Upper lobe of left lung (tissue), 4 donors: ENCODE measurements at regions not wholly inside any gene's neighbourhood (a gene's known extent, or its start where the extent isn't known, plus 50 kb on each side); places are given as distances from the start of the nearest gene placed in this dataset.
"Not testable (repeated sequence)": the region's sequence is repeated elsewhere in the genome, so short reads cannot be mapped to it uniquely, and the experiment has no call there.

Source experiments
- POLR2A ChIP-seq, 4 donors: fragments of 450-650 bp; IDR thresholded peaks; one replicate each; pipeline ENCODE4 v1.5.1; 2016 to 2017; ENCODE audit warnings: antibody characterized with exemption in 4 of 4, mild to moderate bottlenecking in 2 of 4
- POLR2AphosphoS5 ChIP-seq, 2 donors: sonication (generic); formaldehyde crosslinking; IDR thresholded peaks; one replicate each; pipeline ENCODE4 v1.5.1; 2017; ENCODE audit warnings: antibody characterized with exemption in 2 of 2
- TF ChIP-seq, protein P1 (sequence below), 6 experiments: fragments of 450-650 bp in 4 of 6; fragments of 200-600 bp in 2 of 6; sonication (generic) in 2 of 6; IDR thresholded peaks; one replicate each; pipeline ENCODE4 v1.5.1; 2016 to 2019; ENCODE audit warnings: antibody characterized with exemption in 6 of 6

DNA sequence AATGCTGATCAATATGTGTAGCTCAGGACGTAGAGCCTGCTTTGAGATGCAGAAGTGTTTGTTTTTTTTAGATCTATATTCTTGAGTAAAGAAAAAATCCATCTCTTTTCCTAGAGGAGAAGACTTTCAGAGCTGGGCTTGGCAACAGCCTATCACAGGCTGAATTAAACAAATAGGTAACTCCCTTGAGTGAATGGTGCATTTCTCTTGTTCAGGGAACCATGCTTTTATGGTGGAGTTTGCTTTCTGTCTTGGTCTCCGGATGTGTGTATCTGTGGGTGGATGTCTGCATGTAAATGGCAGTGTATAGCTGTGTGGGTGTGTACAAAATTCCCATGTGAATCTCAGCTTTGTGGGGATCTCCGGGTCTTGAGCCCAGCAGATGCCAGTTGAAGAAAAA lies 82.3 kb upstream of the KRTAP5-11 start:
- TF ChIP-seq POLR2A, POLR2AphosphoS5 (IDR thresholded peaks at IDR 0.05): not testable (repeated sequence)
- TF ChIP-seq, protein P1, sequence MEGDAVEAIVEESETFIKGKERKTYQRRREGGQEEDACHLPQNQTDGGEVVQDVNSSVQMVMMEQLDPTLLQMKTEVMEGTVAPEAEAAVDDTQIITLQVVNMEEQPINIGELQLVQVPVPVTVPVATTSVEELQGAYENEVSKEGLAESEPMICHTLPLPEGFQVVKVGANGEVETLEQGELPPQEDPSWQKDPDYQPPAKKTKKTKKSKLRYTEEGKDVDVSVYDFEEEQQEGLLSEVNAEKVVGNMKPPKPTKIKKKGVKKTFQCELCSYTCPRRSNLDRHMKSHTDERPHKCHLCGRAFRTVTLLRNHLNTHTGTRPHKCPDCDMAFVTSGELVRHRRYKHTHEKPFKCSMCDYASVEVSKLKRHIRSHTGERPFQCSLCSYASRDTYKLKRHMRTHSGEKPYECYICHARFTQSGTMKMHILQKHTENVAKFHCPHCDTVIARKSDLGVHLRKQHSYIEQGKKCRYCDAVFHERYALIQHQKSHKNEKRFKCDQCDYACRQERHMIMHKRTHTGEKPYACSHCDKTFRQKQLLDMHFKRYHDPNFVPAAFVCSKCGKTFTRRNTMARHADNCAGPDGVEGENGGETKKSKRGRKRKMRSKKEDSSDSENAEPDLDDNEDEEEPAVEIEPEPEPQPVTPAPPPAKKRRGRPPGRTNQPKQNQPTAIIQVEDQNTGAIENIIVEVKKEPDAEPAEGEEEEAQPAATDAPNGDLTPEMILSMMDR (IDR thresholded peaks at IDR 0.05) = not testable (repeated sequence)
